H1 (cell line): ENCODE measurements at regions not wholly inside any gene's neighbourhood (a gene's known extent, or its start where the extent isn't known, plus 50 kb on each side); places are given as distances from the start of the nearest gene placed in this dataset.

Source experiments
- PHF8 ChIP-seq: fragments of 200-600 bp; sonication (generic); conservative IDR thresholded peaks from 2 replicates; pipeline ENCODE4 v1.7.1; 2012; ENCODE audit warnings: low read depth, mild to moderate bottlenecking, inconsistent platforms, low read length, moderate library complexity
- POLR2AphosphoS5 ChIP-seq: IDR thresholded peaks from 2 replicates; pipeline ENCODE4 v1.6.1; 2011; ENCODE audit warnings: low read depth, low read length
- TEAD4 ChIP-seq: IDR thresholded peaks from 2 replicates; pipeline ENCODE4 v1.6.1; 2012; ENCODE audit warnings: low read depth, low read length, inconsistent platforms, mixed read lengths

- TF ChIP-seq PHF8 (no peak), POLR2AphosphoS5 (no peak), TEAD4 (no peak)
- TF ChIP-seq, all 59 proteins: peak for 0
These were observed 91.3 kb upstream of the FST start (continued) for GRCh38 chr5:53389093-53389492.
